Stimulated activated CD4-positive, alpha-beta T cell treated with anti-CD3 and anti-CD28 coated beads, Interleukin-15, amount 100 ng/mL, for 1 hour (primary cell): ENCODE measurements at regions not wholly inside any gene's neighbourhood (a gene's known extent, or its start where the extent isn't known, plus 50 kb on each side); places are given as distances from the start of the nearest gene placed in this dataset.

ENCODE experiments used
- DNase-seq, 2 donors: peaks; one replicate each; pipeline ENCODE4 v3.0.0-alpha.2; 2020; ENCODE audit warnings: low read depth in 1 of 2, low spot score in 1 of 2

DNA sequence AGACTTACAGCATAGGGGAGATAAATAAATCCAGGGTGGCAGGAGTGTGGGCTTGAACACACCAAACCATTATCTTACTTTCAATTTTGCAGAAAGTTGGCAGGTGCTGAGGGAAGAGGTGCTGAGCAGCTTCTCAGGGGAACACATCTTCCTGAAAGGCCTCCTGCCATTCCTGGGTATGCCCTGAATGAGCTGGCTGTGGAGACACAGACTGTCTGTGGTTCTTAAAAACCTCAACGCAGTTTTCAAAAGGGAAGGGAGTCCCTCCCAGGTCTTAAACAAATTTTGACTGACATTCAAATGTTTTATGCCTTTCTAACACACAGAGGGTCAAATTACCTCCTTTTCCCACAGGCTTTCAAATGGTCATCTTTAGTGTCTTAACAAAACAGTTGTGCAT lies 166.9 kb downstream of the TNFSF18 start:
- no peak for DNase-seq

GRCh38 chr1:172885411-172885810 lies 165.3 kb downstream of the TNFSF18 start:
- no peak for DNase-seq

- DNase-seq, result no peak
Measured at GRCh38 chr1:172885971-172886370, 164.8 kb downstream of the TNFSF18 start.

- DNase-seq, result no peak
Measured at GRCh38 chr1:172887162-172887561, 163.6 kb downstream of the TNFSF18 start.

- DNase-seq, result no peak
Measured at GRCh38 chr1:172893146-172893841, 157.4 kb downstream of the TNFSF18 start.

- DNase-seq, result no peak
Measured at GRCh38 chr1:172894349-172895049, 156.2 kb downstream of the TNFSF18 start.

- DNase-seq, result no peak
Measured at GRCh38 chr1:172895050-172895460, 155.7 kb downstream of the TNFSF18 start.

GRCh38 chr1:172895761-172896160 lies 155.0 kb downstream of the TNFSF18 start:
- DNase-seq, result no peak

DNA sequence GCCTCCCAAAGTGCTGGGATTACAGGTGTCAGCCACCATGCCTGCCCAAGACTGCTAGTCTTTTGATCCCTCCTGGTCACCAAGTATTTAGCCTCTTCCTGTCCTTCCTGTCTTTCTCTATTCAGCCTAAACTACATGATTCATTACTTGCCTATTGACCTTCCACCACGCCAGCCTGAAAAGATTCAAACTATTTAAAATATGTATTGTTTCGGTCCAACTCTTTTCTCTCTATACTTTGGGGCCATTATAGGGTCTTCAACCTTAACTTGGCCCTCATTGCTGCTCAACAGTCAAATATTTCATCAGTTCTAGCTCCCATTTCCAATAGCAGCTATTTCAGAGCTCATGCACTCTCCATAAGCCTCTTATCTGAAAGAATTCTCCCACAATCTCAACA lies 153.0 kb downstream of the TNFSF18 start:
- DNase-seq, result no peak

GRCh38 chr1:172898866-172899265 lies 151.9 kb downstream of the TNFSF18 start:
- DNase-seq, result no peak

DNA sequence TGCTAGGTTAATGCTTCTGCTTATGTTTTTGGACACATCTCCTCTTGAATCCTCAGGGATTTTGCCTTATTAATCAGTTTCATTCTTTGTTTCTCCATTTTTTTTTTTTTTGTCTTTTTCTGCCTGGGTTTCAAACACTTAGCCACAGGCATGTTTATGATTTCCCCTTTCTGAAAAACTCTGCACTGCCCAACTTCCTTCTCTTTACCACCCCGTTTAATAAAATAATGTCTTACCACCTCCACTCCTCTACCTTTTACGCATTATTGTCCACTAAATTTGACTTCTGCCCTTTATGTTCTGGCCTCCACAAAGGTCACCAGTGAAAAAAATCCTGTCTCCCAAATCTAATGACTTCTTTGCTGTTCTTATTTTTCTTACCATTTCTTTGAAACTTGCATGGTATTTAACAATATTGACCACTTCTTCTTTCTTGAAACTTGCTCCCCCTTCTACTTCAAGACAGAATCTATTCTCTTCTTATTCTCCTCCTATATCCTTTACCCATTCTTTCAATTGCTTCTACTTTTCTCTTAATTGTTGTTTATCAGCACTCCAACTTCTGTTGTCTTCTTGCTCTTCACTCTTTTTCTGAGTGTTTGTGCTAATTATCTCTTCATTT lies 150.3 kb downstream of the TNFSF18 start:
- DNase-seq, result no peak

GRCh38 chr1:172902200-172902599 lies 148.5 kb downstream of the TNFSF18 start:
- no peak for DNase-seq

- no peak for DNase-seq
Measured at GRCh38 chr1:172902861-172903381, 147.8 kb downstream of the TNFSF18 start.

- no peak for DNase-seq
Measured at GRCh38 chr1:172903581-172904220, 147.0 kb downstream of the TNFSF18 start.

DNA sequence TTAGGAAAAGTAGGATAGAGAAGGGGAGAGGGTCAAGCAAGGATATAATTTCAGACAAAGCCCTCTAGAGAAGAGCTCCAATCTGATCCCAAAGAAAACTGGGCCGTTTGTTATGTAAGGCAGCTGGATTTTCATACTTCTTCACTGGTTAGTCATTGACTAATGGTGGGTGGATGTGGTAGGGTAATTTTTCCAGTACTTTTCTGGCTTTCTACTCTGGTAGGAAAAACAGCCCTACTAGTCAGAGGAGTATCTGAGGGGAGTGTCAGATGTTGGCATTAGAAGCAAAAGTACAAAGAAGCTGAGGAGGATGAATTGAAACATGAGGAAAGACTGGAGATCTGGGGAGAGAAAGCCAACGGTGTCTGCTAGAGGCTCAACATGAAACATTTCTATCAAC lies 145.3 kb downstream of the TNFSF18 start:
- no peak for DNase-seq

DNA sequence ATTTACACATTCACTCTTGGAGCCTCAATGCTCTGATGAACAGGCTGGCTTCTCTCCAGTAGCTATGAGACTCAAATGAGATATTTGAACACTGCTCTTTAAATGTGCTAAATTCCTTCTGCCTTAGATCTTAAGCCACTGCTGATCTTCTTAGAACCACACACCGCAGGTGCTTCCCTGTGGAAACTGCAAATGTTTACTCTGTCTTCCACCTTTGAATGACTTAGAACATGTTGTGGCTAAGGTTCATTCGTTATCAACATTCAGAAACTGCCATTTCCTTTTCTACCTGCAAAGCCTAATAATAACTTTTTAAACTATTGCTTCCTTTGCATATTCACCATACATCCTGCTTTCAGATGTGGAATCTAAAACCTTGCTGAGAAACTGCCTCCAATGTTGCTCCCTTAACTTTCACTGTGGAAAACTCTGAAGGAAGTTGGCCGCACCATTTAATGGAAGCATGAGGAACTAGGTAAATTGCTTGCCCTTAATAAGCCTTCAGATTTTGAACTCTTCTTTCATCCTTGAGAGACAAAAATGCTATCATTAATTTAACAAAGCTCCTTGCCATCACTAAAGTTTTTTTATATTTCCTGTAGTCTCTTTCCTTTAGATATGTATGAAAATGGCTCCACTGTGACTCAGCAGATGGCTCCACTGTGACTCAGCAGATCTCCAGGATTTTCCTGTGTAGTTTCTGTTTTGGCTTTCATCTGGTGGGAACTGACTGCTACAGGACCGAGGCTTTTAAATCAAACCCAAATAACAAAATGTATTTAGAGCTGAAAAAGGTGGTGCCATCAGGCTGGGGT lies 143.8 kb downstream of the TNFSF18 start:
- no peak for DNase-seq

- DNase-seq, result no peak
Measured at GRCh38 chr1:172907834-172908326, 142.9 kb downstream of the TNFSF18 start.

- DNase-seq, result no peak
Measured at GRCh38 chr1:172909606-172910326, 141.0 kb downstream of the TNFSF18 start.

GRCh38 chr1:172912765-172913260 lies 137.9 kb downstream of the TNFSF18 start:
- no peak for DNase-seq
